ENCODE measurements at regions not wholly inside any gene's neighbourhood (a gene's known extent, or its start where the extent isn't known, plus 50 kb on each side); places are given as distances from the start of the nearest gene placed in this dataset.

DNA sequence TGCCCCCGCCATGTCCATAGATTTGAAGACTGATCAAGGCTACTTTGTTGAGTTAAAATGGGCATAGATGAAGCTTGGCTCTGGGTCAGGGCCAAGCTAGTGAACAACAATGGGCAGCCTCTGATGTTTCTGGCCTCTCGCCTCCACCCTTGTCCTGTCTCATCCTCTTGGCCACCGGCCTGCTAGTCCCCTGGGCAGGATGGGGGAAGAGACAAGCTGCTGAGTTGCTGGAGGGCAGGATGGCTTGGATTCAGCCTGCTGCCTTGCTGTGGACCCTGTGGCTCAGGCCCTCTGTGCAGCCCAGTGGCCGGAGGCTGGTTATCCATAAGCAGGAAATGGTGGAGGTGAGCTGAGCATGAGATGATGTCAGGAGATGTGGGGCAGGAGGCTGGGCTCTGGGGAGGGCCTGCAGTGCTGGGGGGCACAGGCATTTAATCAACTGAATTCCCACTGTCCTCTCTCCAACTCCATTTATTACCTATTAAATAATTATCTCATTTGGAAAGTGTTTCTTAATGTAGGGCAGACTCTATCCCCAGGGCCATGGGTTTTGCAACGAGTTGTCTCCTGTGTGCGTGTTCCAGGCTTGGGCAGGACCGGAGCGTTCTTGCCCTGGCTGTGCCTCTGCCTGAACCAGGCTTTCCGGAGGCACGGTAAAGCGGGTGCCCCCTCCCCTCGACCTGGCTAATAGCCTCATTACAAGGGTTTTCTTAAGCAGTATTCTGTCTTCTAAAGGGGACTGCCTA is 122.9 kb downstream of the GLI2 start:
- TF ChIP-seq EZH2 (IDR thresholded peaks at IDR 0.05; ENCODE audit: borderline replicate concordance) (no peak), EZH2phosphoT487 (IDR thresholded peaks at IDR 0.05; ENCODE audit: low read depth, severe bottlenecking, unreplicated experiment) (no peak)
- TF ChIP-seq, protein P1, sequence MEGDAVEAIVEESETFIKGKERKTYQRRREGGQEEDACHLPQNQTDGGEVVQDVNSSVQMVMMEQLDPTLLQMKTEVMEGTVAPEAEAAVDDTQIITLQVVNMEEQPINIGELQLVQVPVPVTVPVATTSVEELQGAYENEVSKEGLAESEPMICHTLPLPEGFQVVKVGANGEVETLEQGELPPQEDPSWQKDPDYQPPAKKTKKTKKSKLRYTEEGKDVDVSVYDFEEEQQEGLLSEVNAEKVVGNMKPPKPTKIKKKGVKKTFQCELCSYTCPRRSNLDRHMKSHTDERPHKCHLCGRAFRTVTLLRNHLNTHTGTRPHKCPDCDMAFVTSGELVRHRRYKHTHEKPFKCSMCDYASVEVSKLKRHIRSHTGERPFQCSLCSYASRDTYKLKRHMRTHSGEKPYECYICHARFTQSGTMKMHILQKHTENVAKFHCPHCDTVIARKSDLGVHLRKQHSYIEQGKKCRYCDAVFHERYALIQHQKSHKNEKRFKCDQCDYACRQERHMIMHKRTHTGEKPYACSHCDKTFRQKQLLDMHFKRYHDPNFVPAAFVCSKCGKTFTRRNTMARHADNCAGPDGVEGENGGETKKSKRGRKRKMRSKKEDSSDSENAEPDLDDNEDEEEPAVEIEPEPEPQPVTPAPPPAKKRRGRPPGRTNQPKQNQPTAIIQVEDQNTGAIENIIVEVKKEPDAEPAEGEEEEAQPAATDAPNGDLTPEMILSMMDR (IDR thresholded peaks at IDR 0.05; ENCODE audit: poor library complexity), result no peak
